DND-41 (cell line): ENCODE measurements at regions not wholly inside any gene's neighbourhood (a gene's known extent, or its start where the extent isn't known, plus 50 kb on each side); places are given as distances from the start of the nearest gene placed in this dataset.

ENCODE experiments used
- CTCF ChIP-seq: IDR thresholded peaks from 2 replicates; pipeline ENCODE4 v1.5.1; 2012; ENCODE audit warnings: borderline replicate concordance, low read length, moderate library complexity, mild to moderate bottlenecking; ENCODE audit not compliant: poor library complexity, severe bottlenecking; ENCODE audit errors: extremely low read depth
- EZH2 ChIP-seq: IDR thresholded peaks from 3 replicates; pipeline ENCODE4 v1.6.1; 2012; ENCODE audit warnings: borderline replicate concordance, low read depth, mild to moderate bottlenecking, moderate library complexity, low read length, inconsistent platforms; ENCODE audit not compliant: severe bottlenecking

- TF ChIP-seq CTCF = no peak
- TF ChIP-seq EZH2 = no peak
Measured at GRCh38 chr4:114442856-114443255, 155.8 kb upstream of the UGT8 start.
